ENCODE measurements at regions not wholly inside any gene's neighbourhood (a gene's known extent, or its start where the extent isn't known, plus 50 kb on each side); places are given as distances from the start of the nearest gene placed in this dataset.

- no peak for TF ChIP-seq CTCF (IDR thresholded peaks at IDR 0.05)
- TF ChIP-seq EP300 (IDR thresholded peaks at IDR 0.05), result no peak
- no peak for TF ChIP-seq POLR2A (IDR thresholded peaks at IDR 0.05)
These were observed 482.0 kb downstream of the MID1IP1 start for GRCh38 chrX:39283239-39283638.
